H1 (cell line): ENCODE measurements at regions not wholly inside any gene's neighbourhood (a gene's known extent, or its start where the extent isn't known, plus 50 kb on each side); places are given as distances from the start of the nearest gene placed in this dataset.

Experiments used
- CTCF ChIA-PET: fragments of 300-600 bp; sonication (Branson Sonifier 250); formaldehyde crosslinking; loops from one replicate; lab custom pipeline; 2021; ENCODE audit not compliant: partially characterized antibody; lab: Charles Lee
- POLR2A ChIA-PET: fragments of 300-600 bp; sonication (Branson Sonifier 250); formaldehyde crosslinking; loops from one replicate; lab custom pipeline; 2021; ENCODE audit warnings: inconsistent platforms; ENCODE audit not compliant: partially characterized antibody; lab: Charles Lee
- DNase-seq, 2 experiments: peaks; one replicate each; pipeline versions ENCODE4 v3.0.0 to v3.0.0-alpha.2; 2010 to 2022; ENCODE audit warnings: low spot score in 2 of 2, low read depth in 1 of 2, mixed read lengths in 1 of 2
- FAIRE-seq: peaks from 2 replicates; lab custom pipeline; 2011; peaks lifted over from hg19 to GRCh38; lab: Jason Lieb, UNC
- H2AFZ ChIP-seq: 2 replicates; pipeline ENCODE4 v1.8.1; 2012; ENCODE audit warnings: low read length, inconsistent platforms
- H2AK5ac ChIP-seq: 2 replicates; pipeline ENCODE4 v1.6.1; 2013; ENCODE audit warnings: low read depth, low read length
- H2BK120ac ChIP-seq: replicated peaks from 2 replicates; pipeline ENCODE3; 2013; ENCODE audit warnings: low read depth, low read length, inconsistent platforms
- H2BK12ac ChIP-seq: 2 replicates; pipeline ENCODE4 v1.6.1; 2013; ENCODE audit warnings: low read depth, low read length
- H2BK15ac ChIP-seq: 2 replicates; pipeline ENCODE4 v1.6.1; 2013; ENCODE audit warnings: low read length
- H2BK20ac ChIP-seq: 2 replicates; pipeline ENCODE4 v1.6.1; 2013; ENCODE audit warnings: low read length
- H2BK5ac ChIP-seq: 2 replicates; pipeline ENCODE4 v1.6.1; 2013; ENCODE audit warnings: low read depth, low read length
- H3K14ac ChIP-seq: 2 replicates; pipeline ENCODE4 v1.6.1; 2013; ENCODE audit warnings: inconsistent platforms; ENCODE audit not compliant: insufficient read length
- H3K18ac ChIP-seq: 2 replicates; pipeline ENCODE4 v1.6.1; 2013; ENCODE audit warnings: low read length; ENCODE audit errors: extremely low read depth
- H3K23ac ChIP-seq: 2 replicates; pipeline ENCODE4 v1.6.1; 2013; ENCODE audit warnings: inconsistent platforms; ENCODE audit not compliant: insufficient read length
- H3K23me2 ChIP-seq: 2 replicates; pipeline ENCODE4 v1.6.1; 2013; ENCODE audit warnings: low read depth, low read length
- H3K27ac ChIP-seq: 2 replicates; pipeline ENCODE4 v1.6.1; 2011; ENCODE audit warnings: low read depth, low read length, inconsistent platforms
- H3K27me3 ChIP-seq, 4 experiments: replicated peaks in 1 of 4; 1 replicate in 1 of 4; 2 replicates in 3 of 4; pipeline versions ENCODE4 v1.6.1 to v1.8.1; 2011 to 2013; ENCODE audit warnings: low read length in 3 of 4, mild to moderate bottlenecking in 3 of 4, inconsistent platforms in 2 of 4, mixed read lengths in 2 of 4, moderate library complexity in 1 of 4; ENCODE audit not compliant: control insufficient read depth in 3 of 4, insufficient read depth in 3 of 4; ENCODE audit errors: extremely low read depth in 1 of 4
- H3K36me3 ChIP-seq, 4 experiments: 2 replicates each; pipeline versions ENCODE4 v1.6.1 to v1.8.1; 2011 to 2013; ENCODE audit warnings: mild to moderate bottlenecking in 4 of 4, low read length in 3 of 4, moderate library complexity in 2 of 4, control low read depth in 1 of 4, inconsistent platforms in 1 of 4; ENCODE audit not compliant: insufficient read depth in 4 of 4, control insufficient read depth in 2 of 4
- H3K4ac ChIP-seq: replicated peaks from 2 replicates; pipeline ENCODE3; 2013; ENCODE audit warnings: low read length, low read depth, mixed read lengths, inconsistent platforms; ENCODE audit not compliant: insufficient read length
- H3K4me1 ChIP-seq, 4 experiments: replicated peaks in 1 of 4; 1 replicate in 1 of 4; 2 replicates in 3 of 4; pipeline versions ENCODE4 v1.6.1 to v1.8.1; 2011 to 2013; ENCODE audit warnings: low read length in 3 of 4, inconsistent platforms in 2 of 4, mixed read lengths in 1 of 4; ENCODE audit not compliant: insufficient read depth in 4 of 4, control insufficient read depth in 3 of 4
- H3K4me2 ChIP-seq, 2 experiments: 2 replicates each; pipeline versions ENCODE4 v1.6.1 to v1.8.1; 2011 to 2013; ENCODE audit warnings: low read depth in 2 of 2, low read length in 2 of 2, control low read depth in 1 of 2, inconsistent platforms in 1 of 2, mild to moderate bottlenecking in 1 of 2; ENCODE audit not compliant: insufficient read depth in 1 of 2
- H3K4me3 ChIP-seq, 4 experiments: fragments of 200-600, 300-600 bp in 1 of 4; sonication (generic), shearing (Covaris generic), sonication (Bioruptor Twin) in 1 of 4; 2 replicates each; pipeline versions ENCODE4 v1.5.1 to v1.8.1; 2011 to 2016; ENCODE audit warnings: low read length in 4 of 4, low read depth in 3 of 4, control low read depth in 2 of 4, inconsistent platforms in 2 of 4, mild to moderate bottlenecking in 2 of 4, mixed read lengths in 1 of 4, moderate library complexity in 1 of 4; ENCODE audit not compliant: insufficient read depth in 2 of 4; ENCODE audit errors: extremely low read depth in 1 of 4
- H3K56ac ChIP-seq: replicated peaks from 2 replicates; pipeline ENCODE3; 2013; ENCODE audit warnings: low read depth, mild to moderate bottlenecking, mixed read lengths, low read length, inconsistent platforms; ENCODE audit not compliant: insufficient read length
- H3K79me1 ChIP-seq: 2 replicates; pipeline ENCODE4 v1.6.1; 2013; ENCODE audit warnings: low read depth, low read length, control low read depth
- H3K79me2 ChIP-seq, 2 experiments: 2 replicates each; pipeline versions ENCODE4 v1.6.1 to v1.8.1; 2012 to 2013; ENCODE audit warnings: low read length in 2 of 2, mild to moderate bottlenecking in 2 of 2, inconsistent platforms in 1 of 2; ENCODE audit not compliant: insufficient read depth in 2 of 2, control insufficient read depth in 1 of 2
- H3K9ac ChIP-seq, 4 experiments: replicated peaks in 1 of 4; 1 replicate in 1 of 4; 2 replicates in 3 of 4; pipeline versions ENCODE4 v1.6.1 to v1.8.1; 2011 to 2013; ENCODE audit warnings: low read depth in 3 of 4, low read length in 3 of 4, control low read depth in 2 of 4, mild to moderate bottlenecking in 2 of 4, moderate library complexity in 2 of 4, inconsistent platforms in 1 of 4; ENCODE audit errors: extremely low read depth in 1 of 4
- H3K9me3 ChIP-seq, 2 experiments: 2 replicates each; pipeline versions ENCODE4 v1.6.1 to v1.8.1; 2012 to 2013; ENCODE audit warnings: mild to moderate bottlenecking in 2 of 2, moderate library complexity in 2 of 2, control low read depth in 1 of 2, inconsistent platforms in 1 of 2, low read depth in 1 of 2, low read length in 1 of 2, mixed read lengths in 1 of 2; ENCODE audit not compliant: insufficient read depth in 2 of 2
- H4K20me1 ChIP-seq, 2 experiments: replicated peaks in 1 of 2; 2 replicates each; pipeline versions ENCODE3 to v1.8.1; 2011 to 2013; ENCODE audit warnings: inconsistent platforms in 2 of 2, low read length in 2 of 2, mild to moderate bottlenecking in 1 of 2; ENCODE audit not compliant: insufficient read depth in 2 of 2, control insufficient read depth in 1 of 2
- H4K5ac ChIP-seq: 2 replicates; pipeline ENCODE4 v1.6.1; 2013; ENCODE audit warnings: low read length, low read depth, mixed read lengths, inconsistent platforms; ENCODE audit not compliant: insufficient read length
- H4K8ac ChIP-seq: 2 replicates; pipeline ENCODE4 v1.8.0; 2013; ENCODE audit warnings: mild to moderate bottlenecking, moderate library complexity, low read length, inconsistent platforms; ENCODE audit not compliant: insufficient read depth; ENCODE audit errors: extremely low read depth
- H4K91ac ChIP-seq: replicated peaks from 2 replicates; pipeline ENCODE3; 2013; ENCODE audit warnings: low read length, mixed read lengths, inconsistent platforms; ENCODE audit not compliant: insufficient read length
- ATF3 ChIP-seq: IDR thresholded peaks from 2 replicates; pipeline ENCODE4 v1.6.1; 2011; ENCODE audit warnings: low read depth, mild to moderate bottlenecking, low read length; ENCODE audit not compliant: insufficient read depth
- BCL11A ChIP-seq, 2 experiments: IDR thresholded peaks; one replicate each; pipeline ENCODE4 v1.6.1; 2011; ENCODE audit warnings: low read depth in 2 of 2, low read length in 2 of 2, mild to moderate bottlenecking in 2 of 2
- CHD2 ChIP-seq: IDR thresholded peaks from 2 replicates; pipeline ENCODE4 v1.6.1; 2012; ENCODE audit warnings: low read length, improper control_type of control experiment
- EP300 ChIP-seq, 2 experiments: IDR thresholded peaks; 1 replicate in 1 of 2; 2 replicates in 1 of 2; pipeline ENCODE4 v1.6.1; 2011 to 2012; ENCODE audit warnings: low read depth in 2 of 2, low read length in 2 of 2, mild to moderate bottlenecking in 2 of 2, borderline replicate concordance in 1 of 2, inconsistent platforms in 1 of 2, moderate library complexity in 1 of 2
- JUN ChIP-seq: IDR thresholded peaks from 2 replicates; pipeline ENCODE4 v1.6.1; 2011; ENCODE audit warnings: low read depth, mild to moderate bottlenecking, improper control_type of control experiment, low read length
- SRF ChIP-seq: IDR thresholded peaks from 2 replicates; pipeline ENCODE4 v1.6.1; 2011; ENCODE audit warnings: mild to moderate bottlenecking, low read depth, low read length, moderate library complexity
- TCF12 ChIP-seq: IDR thresholded peaks from 2 replicates; pipeline ENCODE4 v1.6.1; 2011; ENCODE audit warnings: low read depth, mild to moderate bottlenecking, low read length
- TEAD4 ChIP-seq: IDR thresholded peaks from 2 replicates; pipeline ENCODE4 v1.6.1; 2012; ENCODE audit warnings: low read depth, low read length, inconsistent platforms, mixed read lengths
- WGBS, 2 experiments: shearing (Covaris generic) in 1 of 2; methylation state at CpG; one replicate each; pipeline versions ENCODE4 v1.1.6 to v1.1.7; 2013 to 2015; ENCODE audit warnings: low lambda C conversion rate in 2 of 2, mixed read lengths in 2 of 2, inconsistent platforms in 1 of 2, low coverage in 1 of 2, missing lambda C conversion rate in 1 of 2; ENCODE audit not compliant: insufficient replicate concordance in 2 of 2, insufficient coverage in 1 of 2, insufficient read length in 1 of 2; ENCODE audit errors: extremely low coverage in 1 of 2, missing lambda C conversion rate in 1 of 2; 5-methylcytosine and 5-hydroxymethylcytosine counted together
- TF ChIP-seq, protein P1 (sequence below), 3 experiments: IDR thresholded peaks; 1 replicate in 2 of 3; 2 replicates in 1 of 3; pipeline versions ENCODE4 v1.5.1 to v1.6.1; 2011; ENCODE audit warnings: low read length in 3 of 3, mild to moderate bottlenecking in 3 of 3, inconsistent platforms in 2 of 3, low read depth in 1 of 3, moderate library complexity in 1 of 3; ENCODE audit not compliant: insufficient read depth in 1 of 3; ENCODE audit errors: control extremely low read depth in 1 of 3
- TF ChIP-seq, protein P2 (sequence below): IDR thresholded peaks from 2 replicates; pipeline ENCODE4 v1.6.1; 2012; ENCODE audit warnings: inconsistent platforms

DNA sequence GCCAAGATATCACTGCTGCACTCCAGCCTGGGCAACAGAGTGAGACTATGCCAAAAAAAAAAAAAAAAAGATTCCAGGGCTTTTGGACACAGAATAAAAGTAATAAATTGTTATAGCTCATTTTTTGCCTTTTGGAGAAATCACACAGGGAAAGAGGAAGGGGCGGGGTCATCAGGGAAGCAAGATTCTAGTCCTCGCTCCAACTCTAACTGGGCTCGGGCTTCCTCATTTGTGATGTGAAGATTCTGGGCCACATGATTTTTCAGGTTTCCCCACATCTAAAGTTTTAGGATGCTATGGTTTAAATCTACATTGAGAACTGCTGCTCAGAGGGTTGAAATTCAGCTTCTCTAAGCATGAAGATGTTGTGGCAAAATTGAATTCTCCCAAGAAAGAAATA, 179.3 kb upstream of the PLXNA2 start:
- WGBS, 2 experiments: 88% methylated on average over 3 of the region's 3 CpGs; no CpG with 5 or more reads in 1 of the 2 experiments
- Histone ChIP-seq H3K14ac (no peak overlapping the region), H3K23me2 (no peaks in the 10 kb centered on the region; the same call in 1 of the 2 replicates), H3K4me2 (no peak overlapping the region), H3K9me3 (no peaks in the 10 kb centered on the region), H2BK120ac (no peak overlapping the region), H3K36me3 (no peaks in the 10 kb centered on the region), H2BK20ac (no peak overlapping the region), H3K4ac (no peak overlapping the region), H3K79me1 (no peaks in the 10 kb centered on the region), H3K4me3 (no peak overlapping the region), H3K56ac (no peak overlapping the region), H3K9ac (no peak overlapping the region), H3K27ac (no peak overlapping the region), H2BK15ac (no peak overlapping the region), H4K91ac (no peak overlapping the region), H4K5ac (no peak overlapping the region), H2AK5ac (no peak overlapping the region), H3K4me1 (peaks cover 0 to 5% (median 0%) of the 10 kb centered on the region in 4 experiments; a peak in 1 of 7 replicates), H3K18ac (no peak overlapping the region), H2BK5ac (no peak overlapping the region), H3K27me3 (no peaks in the 10 kb centered on the region), H4K20me1 (no peaks in the 10 kb centered on the region), H3K79me2 (no peaks in the 10 kb centered on the region), H3K23ac (no peak overlapping the region), H2AFZ (no peak overlapping the region), H4K8ac (no peak overlapping the region), H2BK12ac (no peak overlapping the region)
- no peak for DNase-seq
- FAIRE-seq: no peak
- CTCF ChIA-PET: interaction anchor here (0.6 to 0.8 kb wide), 3 partner anchors 24 to 400 kb away, joined by 3 to 4 read pairs (median 3); no protein-coding TSS in a partner anchor
- POLR2A ChIA-PET: no interaction called here
- TF ChIP-seq, protein P1, sequence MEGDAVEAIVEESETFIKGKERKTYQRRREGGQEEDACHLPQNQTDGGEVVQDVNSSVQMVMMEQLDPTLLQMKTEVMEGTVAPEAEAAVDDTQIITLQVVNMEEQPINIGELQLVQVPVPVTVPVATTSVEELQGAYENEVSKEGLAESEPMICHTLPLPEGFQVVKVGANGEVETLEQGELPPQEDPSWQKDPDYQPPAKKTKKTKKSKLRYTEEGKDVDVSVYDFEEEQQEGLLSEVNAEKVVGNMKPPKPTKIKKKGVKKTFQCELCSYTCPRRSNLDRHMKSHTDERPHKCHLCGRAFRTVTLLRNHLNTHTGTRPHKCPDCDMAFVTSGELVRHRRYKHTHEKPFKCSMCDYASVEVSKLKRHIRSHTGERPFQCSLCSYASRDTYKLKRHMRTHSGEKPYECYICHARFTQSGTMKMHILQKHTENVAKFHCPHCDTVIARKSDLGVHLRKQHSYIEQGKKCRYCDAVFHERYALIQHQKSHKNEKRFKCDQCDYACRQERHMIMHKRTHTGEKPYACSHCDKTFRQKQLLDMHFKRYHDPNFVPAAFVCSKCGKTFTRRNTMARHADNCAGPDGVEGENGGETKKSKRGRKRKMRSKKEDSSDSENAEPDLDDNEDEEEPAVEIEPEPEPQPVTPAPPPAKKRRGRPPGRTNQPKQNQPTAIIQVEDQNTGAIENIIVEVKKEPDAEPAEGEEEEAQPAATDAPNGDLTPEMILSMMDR (IDR thresholded peaks at IDR 0.05; ENCODE audit: control extremely low read depth in 1 of 3, insufficient read depth in 1 of 3, low read depth in 1 of 3, low read length in 3 of 3): no peak
- TF ChIP-seq ATF3 (no peak), JUN (no peak), TEAD4 (no peak), EP300 (IDR thresholded peaks at IDR 0.05; ENCODE audit: borderline replicate concordance in 1 of 2, low read depth in 2 of 2, low read length in 2 of 2) (no peak), TCF12 (no peak), SRF (no peak), CHD2 (no peak), BCL11A (IDR thresholded peaks at IDR 0.05; ENCODE audit: low read depth in 2 of 2, low read length in 2 of 2) (no peak)
- TF ChIP-seq, protein P2, sequence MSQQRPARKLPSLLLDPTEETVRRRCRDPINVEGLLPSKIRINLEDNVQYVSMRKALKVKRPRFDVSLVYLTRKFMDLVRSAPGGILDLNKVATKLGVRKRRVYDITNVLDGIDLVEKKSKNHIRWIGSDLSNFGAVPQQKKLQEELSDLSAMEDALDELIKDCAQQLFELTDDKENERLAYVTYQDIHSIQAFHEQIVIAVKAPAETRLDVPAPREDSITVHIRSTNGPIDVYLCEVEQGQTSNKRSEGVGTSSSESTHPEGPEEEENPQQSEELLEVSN: no peak
